ENCODE measurements at regions not wholly inside any gene's neighbourhood (a gene's known extent, or its start where the extent isn't known, plus 50 kb on each side); places are given as distances from the start of the nearest gene placed in this dataset.
"Not testable (repeated sequence)": the region's sequence is repeated elsewhere in the genome, so short reads cannot be mapped to it uniquely, and the experiment has no call there.

GRCh38 chr2:90221300-90221651 lies 1529.8 kb downstream of the RPIA start:
- H3K4me3 ChIP-seq (ENCODE audit: low read depth, low read length): no peak overlapping the region
- no peak for DNase-seq (ENCODE audit: low read depth)
- TF ChIP-seq CTCF (IDR thresholded peaks at IDR 0.05; ENCODE audit: insufficient read depth, low read length): no peak

DNA sequence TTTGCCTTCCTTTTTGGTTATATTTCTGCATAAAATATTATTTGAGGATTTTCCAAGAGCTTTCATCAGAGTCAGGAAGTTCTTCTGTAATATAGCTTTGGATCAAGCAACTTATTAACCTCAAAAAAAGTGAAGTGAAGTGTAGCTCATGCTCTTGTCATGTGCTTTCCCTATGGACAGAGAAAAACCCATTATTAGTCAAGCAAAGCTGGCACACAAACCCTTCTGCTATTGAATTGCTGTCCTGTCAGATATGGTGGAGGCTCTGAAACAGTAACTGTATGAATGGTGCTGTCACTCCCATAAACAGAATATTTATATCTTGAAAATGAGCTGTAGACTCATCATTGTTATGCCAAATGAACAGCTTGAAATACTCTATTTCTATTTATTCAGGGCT lies 1533.3 kb downstream of the RPIA start:
- not testable (repeated sequence) for H3K4me3 ChIP-seq (ENCODE audit: low read depth, low read length); DNase-seq (ENCODE audit: low read depth)

- not testable (repeated sequence) for DNase-seq (ENCODE audit: low read depth); H3K4me3 ChIP-seq (ENCODE audit: low read depth, low read length)
These were observed 1535.1 kb downstream of the RPIA start for GRCh38 chr2:90226465-90227072.

GRCh38 chr2:90231199-90231598 lies 1539.7 kb downstream of the RPIA start:
- DNase-seq (ENCODE audit: low read depth); H3K4me3 ChIP-seq (ENCODE audit: low read depth, low read length): not testable (repeated sequence)

DNA sequence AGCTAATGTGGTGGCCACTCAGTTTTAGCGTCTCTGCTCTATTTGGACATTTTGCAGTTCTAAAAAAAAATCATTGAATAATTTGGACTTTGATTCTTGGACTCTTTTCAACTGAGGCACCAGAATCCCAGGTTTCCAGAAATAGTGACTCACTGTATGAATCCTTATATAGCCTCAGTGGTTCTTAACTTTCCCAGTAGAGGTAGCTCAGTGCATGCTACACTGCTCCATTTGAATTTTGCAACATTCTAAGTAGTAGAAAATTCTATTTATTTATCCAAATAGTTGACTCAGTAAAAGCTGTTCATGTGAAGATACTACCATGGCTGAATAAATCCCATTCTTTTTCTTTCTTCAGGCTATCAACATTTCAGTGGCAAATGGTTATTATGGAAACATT lies 1544.0 kb downstream of the RPIA start:
- not testable (repeated sequence) for H3K4me3 ChIP-seq (ENCODE audit: low read depth, low read length); DNase-seq (ENCODE audit: low read depth)

DNA sequence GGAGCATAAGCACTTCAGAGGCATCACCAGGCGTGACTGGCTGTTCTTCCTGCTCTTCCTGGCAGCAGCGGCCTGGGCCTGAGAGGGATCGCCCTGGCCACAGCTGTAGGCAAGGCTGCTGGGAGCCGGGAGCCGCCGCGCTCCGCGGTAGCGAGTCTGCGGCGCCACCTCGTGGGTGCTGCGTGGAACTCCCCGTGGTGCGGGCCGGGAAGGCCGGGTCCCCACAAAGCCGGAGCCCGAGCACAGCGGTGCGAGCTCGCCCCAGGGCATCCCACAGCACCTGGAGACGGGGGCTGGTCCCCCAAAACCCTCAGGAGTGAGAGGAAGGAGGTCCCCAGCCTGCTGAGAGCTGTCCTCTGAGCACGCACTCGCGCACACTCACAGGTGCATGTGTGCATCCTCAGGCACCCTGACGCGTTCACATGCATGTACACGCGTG lies 1546.5 kb downstream of the RPIA start:
- DNase-seq (ENCODE audit: low read depth): peak; percentile 45
- not testable (repeated sequence) for H3K4me3 ChIP-seq (ENCODE audit: low read depth, low read length)
- peak; percentile 27 for TF ChIP-seq CTCF (IDR thresholded peaks at IDR 0.05; ENCODE audit: insufficient read depth, low read length)

DNA sequence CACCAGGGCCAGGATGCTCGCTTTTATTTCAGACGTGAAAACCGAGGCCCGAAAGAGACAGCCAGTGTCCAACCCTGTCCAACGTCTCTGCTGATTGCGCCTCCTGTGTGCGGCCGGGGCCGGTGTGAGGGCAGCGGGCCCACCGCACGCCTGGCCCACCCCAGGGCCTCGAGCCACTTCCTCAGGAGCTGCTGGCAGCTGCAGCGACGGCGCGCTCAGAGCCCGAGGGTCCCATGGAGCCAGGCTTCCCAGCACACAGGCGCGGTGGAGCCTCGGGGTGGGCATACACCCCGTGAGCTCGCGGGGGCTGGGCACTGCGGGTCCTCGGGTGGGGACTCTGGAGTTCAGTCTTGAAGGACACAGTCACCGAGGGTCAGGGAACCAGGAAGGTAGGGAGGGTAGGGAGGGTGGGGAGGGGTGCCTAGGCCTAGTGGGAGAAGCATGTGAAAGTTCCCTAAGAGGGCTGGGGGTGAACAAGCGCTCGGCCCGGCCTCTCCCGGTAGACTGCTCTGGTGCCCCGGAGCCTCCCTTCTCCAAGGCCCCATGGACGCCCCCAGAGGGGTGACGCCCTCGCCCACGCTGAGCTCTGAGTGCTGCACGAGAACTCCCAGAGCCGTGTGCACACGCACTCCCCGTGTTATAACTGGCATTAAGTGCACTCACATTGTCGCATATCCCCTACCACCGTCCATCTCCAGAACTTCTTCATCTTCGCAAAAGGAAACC lies 1547.2 kb downstream of the RPIA start:
- DNase-seq (ENCODE audit: low read depth); H3K4me3 ChIP-seq (ENCODE audit: low read depth, low read length): not testable (repeated sequence)

DNA sequence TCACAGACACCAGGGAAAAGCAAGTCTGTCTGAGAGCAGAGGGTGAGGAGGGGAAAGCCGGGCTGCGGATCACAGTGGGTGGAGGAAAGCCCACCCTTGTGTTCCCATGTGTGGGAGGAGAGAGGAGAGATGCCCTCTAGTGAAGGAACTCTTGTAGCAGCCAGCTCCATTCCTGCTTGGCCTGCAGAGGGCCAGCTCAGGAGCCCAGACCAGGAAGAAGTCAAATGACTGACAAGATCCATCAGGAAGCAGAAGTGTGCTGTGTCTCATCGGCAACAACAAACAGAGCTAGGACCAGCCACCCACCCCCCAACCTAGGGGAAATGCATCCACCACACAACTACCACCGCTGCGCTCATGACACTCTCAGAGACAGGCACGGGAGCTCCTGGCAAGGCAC lies 1548.3 kb downstream of the RPIA start:
- DNase-seq (ENCODE audit: low read depth); H3K4me3 ChIP-seq (ENCODE audit: low read depth, low read length): not testable (repeated sequence)

DNA sequence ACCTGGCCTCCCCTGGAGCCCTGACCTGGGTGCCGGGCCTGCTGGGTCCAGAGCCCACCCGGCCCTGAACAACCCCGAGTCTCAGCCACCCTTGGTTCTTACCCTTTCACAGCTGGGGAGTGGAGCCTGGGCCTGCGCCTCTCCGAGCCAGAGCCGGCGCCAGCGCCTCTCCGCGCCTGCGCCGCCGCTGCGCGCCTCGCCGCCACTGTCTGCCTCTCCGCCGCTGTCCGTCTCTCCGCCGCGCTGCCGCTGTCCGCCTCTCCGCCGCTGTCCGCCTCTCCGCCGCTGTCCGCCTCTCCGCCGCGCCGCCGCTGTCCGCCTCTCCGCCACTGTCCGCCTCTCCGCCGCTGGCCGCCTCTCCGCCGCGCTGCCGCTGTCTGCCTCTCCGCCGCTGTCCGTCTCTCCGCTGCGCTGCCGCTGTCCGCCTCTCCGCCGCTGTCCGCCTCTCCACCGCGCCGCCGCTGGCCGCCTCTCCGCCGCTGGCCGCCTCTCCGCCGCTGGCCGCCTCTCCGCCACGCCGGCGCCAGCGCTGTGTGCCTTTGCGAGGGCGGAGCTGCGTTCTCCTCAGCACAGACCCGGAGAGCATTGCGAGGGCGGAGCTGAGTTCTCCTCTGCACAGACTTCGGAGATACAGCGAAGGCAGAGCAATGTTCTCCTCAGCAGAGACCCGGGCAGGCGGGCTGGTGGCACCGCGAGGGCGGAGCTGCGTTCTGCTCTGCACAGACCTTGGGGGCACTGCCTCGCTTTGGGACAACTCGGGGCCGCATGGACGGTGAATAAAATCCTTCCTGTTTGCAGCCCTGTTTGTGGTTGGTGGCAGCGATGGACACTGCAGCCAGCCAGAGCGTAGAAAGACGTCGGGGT lies 1553.7 kb downstream of the RPIA start:
- not testable (repeated sequence) for DNase-seq (ENCODE audit: low read depth)
- H3K4me3 ChIP-seq (ENCODE audit: low read depth, low read length): peak overlapping the region; percentile 40

DNA sequence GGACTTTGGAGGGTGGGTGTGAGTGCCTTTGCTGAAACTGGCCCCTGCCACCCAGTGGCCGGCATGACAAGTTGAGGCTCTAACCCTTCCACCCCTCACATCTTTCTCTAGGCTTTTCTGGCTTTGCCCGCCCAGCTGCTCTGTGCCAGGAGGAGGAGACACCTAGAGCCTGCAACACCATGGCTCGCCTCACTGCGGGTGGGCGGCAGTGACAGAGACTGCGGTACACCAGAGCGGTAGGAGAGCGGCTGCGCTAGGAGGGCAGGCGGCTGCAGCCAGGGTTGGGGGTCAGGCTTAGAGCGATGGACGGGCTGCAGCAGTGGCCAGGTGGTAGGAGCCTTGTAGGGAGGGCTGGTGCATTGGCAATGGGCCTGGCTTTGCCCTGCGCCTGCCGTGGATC lies 1556.9 kb downstream of the RPIA start:
- DNase-seq (ENCODE audit: low read depth); H3K4me3 ChIP-seq (ENCODE audit: low read depth, low read length): not testable (repeated sequence)

DNA sequence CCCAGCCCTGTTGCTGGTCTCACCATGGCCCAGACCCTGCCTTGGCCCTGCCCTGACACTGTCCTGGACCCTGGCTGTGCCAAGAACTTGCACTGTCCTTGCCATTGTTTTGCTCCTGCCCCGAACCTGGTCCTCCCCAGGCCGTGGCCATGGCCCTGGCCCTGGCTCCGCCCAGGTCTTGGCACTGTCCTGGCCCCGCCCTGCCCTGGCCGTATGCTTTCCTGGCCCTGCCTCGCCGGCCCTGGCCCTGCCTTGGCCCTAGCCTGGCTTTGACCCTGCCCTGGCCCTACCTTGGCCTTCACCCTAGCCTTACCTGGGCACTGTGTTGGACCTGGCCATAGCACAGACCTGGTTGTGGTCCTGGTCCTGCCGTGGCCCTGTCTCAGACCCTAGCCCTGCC lies 1558.9 kb downstream of the RPIA start:
- H3K4me3 ChIP-seq (ENCODE audit: low read depth, low read length); DNase-seq (ENCODE audit: low read depth): not testable (repeated sequence)

- DNase-seq (ENCODE audit: low read depth); H3K4me3 ChIP-seq (ENCODE audit: low read depth, low read length): not testable (repeated sequence)
These were observed 1560.1 kb downstream of the RPIA start for GRCh38 chr2:90251576-90251975.

DNA sequence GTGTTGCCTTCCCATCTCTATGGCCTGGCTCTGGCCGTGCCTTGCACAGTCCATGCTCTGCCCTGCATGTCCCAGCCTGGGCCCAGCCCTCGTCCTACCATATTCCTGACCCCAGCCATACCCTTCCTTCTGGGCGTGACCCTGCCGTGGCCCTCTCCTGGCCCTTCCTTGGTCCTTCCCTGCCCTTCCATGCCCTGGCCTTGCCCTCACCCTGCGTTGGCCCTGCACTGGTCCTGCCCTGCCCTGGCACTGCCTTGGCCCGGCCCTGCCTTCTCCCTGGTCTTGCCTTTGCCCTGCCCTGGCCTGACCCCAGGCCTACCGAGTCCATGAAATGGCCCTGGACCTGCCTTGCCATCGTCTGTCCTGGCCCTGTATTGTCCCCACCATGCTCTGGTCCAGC lies 1561.8 kb downstream of the RPIA start:
- DNase-seq (ENCODE audit: low read depth); H3K4me3 ChIP-seq (ENCODE audit: low read depth, low read length): not testable (repeated sequence)

DNA sequence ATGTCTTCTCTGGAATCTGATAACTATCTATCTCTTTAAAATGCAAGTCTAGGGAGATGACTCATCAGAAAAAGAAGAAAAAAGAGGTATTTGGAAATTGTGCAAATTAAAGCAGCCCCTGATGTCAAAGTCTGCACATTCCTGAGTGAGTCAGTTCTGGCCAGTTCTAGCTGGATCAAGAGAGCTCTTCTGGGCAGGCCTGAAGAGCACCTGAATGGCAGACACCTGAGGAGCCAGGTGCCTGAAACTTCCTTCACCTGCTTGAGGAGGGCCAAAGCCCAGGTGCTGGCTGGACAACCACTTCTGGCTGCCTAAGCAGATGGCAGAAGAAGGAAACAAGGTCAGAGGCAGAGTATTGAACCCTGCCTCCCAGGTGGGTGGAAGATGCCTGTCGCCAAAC lies 1575.4 kb downstream of the RPIA start:
- not testable (repeated sequence) for DNase-seq (ENCODE audit: low read depth)

GRCh38 chr2:90287751-90288150 lies 1596.3 kb downstream of the RPIA start:
- not testable (repeated sequence) for DNase-seq (ENCODE audit: low read depth); H3K4me3 ChIP-seq (ENCODE audit: low read depth, low read length)

More for the DNA sequence above, 1575.4 kb downstream of the RPIA start:
- not testable (repeated sequence) for H3K4me3 ChIP-seq (ENCODE audit: low read depth, low read length)

DNA sequence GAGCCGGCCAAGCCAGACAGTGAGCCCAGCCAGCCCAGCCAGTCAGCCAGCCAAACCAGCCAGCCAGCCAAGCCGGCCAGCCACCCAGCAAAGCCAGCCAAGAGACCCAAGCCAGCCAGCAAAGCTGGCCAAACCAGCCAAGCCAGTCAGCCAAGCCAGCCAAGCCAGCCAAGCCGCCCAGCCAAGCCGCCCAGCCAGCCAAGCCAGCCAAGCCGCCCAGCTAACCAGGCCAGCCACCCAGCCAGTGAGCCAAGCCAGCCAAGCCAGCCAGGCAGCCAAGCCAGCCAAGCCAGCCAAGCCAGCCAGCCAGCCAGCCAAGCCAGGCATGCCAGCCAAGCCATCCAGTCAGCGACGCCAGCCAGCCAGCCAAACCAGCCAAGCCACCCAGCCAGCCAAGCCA lies 1596.9 kb downstream of the RPIA start:
- not testable (repeated sequence) for H3K4me3 ChIP-seq (ENCODE audit: low read depth, low read length); DNase-seq (ENCODE audit: low read depth)
